ENCODE measurements at regions not wholly inside any gene's neighbourhood (a gene's known extent, or its start where the extent isn't known, plus 50 kb on each side); places are given as distances from the start of the nearest gene placed in this dataset.

GRCh38 chr1:76784502-76784901 lies 82.8 kb upstream of the ST6GALNAC5 start:
- Histone ChIP-seq H3K79me2 (ENCODE audit: insufficient read depth, low read length) (no peaks in the 10 kb centered on the region), H2BK5ac (ENCODE audit: insufficient read length, low read length) (no peak overlapping the region), H4K20me1 (ENCODE audit: control insufficient read depth, insufficient read depth, insufficient read length) (no peaks in the 10 kb centered on the region), H3K23ac (ENCODE audit: insufficient read length, low read depth, low read length) (no peak overlapping the region), H4K91ac (ENCODE audit: insufficient read length, low read depth, low read length) (no peak overlapping the region), H3K14ac (ENCODE audit: insufficient read depth, low read length) (no peak overlapping the region), H3K4me2 (ENCODE audit: insufficient read depth, insufficient read length, low read length) (no peak overlapping the region), H3K56ac (ENCODE audit: insufficient read length, low read depth, low read length) (no peak overlapping the region), H3K27me3 (ENCODE audit: insufficient read depth, low read length) (no peaks in the 10 kb centered on the region), H3K9me3 (ENCODE audit: control insufficient read depth, low read depth, low read length) (no peaks in the 10 kb centered on the region), H2BK15ac (ENCODE audit: low read depth, low read length) (no peak overlapping the region), H3K79me1 (ENCODE audit: insufficient read depth, low read depth, low read length, poor library complexity, severe bottlenecking) (no peaks in the 10 kb centered on the region), H3K9ac (ENCODE audit: extremely low read depth, insufficient read length, low read length) (no peak overlapping the region), H3K4me1 (ENCODE audit: insufficient read depth, low read length) (no peaks in the 10 kb centered on the region), H4K8ac (replicated peaks; ENCODE audit: insufficient read length, low read depth, low read length) (no peak overlapping the region), H2BK20ac (ENCODE audit: low read depth, low read length, poor library complexity, severe bottlenecking) (no peak overlapping the region), H3K27ac (ENCODE audit: insufficient read length, low read depth, low read length) (no peak overlapping the region), H3K18ac (ENCODE audit: insufficient read length, low read depth, low read length) (no peak overlapping the region), H4K5ac (ENCODE audit: insufficient read length, low read depth, low read length) (no peak overlapping the region), H2BK12ac (ENCODE audit: insufficient read length, low read depth, low read length) (no peak overlapping the region), H3T11ph (ENCODE audit: low read length) (no peak overlapping the region), H3K4ac (ENCODE audit: low read depth, low read length) (no peak overlapping the region), H3K23me2 (ENCODE audit: insufficient read length, low read depth, low read length, poor library complexity, severe bottlenecking) (no peaks in the 10 kb centered on the region), H2BK120ac (ENCODE audit: low read depth, low read length, poor library complexity, severe bottlenecking) (no peak overlapping the region), H2AFZ (ENCODE audit: low read length) (no peak overlapping the region), H2AK5ac (ENCODE audit: insufficient read length, low read length) (no peak overlapping the region)
- Mint-ChIP-seq H3K4me3 (no peak overlapping the region), H3K27me3 (ENCODE audit: low read depth) (no peaks in the 10 kb centered on the region), H3K4me1 (peaks cover 12% of the 10 kb centered on the region in 2 experiments), H3K27ac (no peak overlapping the region), H3K36me3 (ENCODE audit: insufficient read depth in 1 of 3, low read depth in 3 of 3) (peaks cover 0 to 4% (median 0%) of the 10 kb centered on the region in 3 experiments; a peak in 1 of 7 replicates), H3K9me3 (peaks cover 2 to 4% of the 10 kb centered on the region in 2 experiments; a peak in 3 of 5 replicates)
- no peak for TF ChIP-seq CTCF (conservative IDR thresholded peaks at IDR 0.05)
- DNase-seq, result no peak
